ENCODE measurements at regions not wholly inside any gene's neighbourhood (a gene's known extent, or its start where the extent isn't known, plus 50 kb on each side); places are given as distances from the start of the nearest gene placed in this dataset.

GRCh38 chr3:923161-923910 lies 169.5 kb upstream of the CNTN6 start:
- Histone ChIP-seq H3K27me3 (ENCODE audit: control insufficient read depth in 1 of 2, insufficient read depth in 2 of 2, low read length in 2 of 2) (no peaks in the 10 kb centered on the region), H3K27ac (ENCODE audit: low read depth in 2 of 2, low read length in 1 of 2) (no peak overlapping the region), H3K9me3 (ENCODE audit: control insufficient read depth in 2 of 2, insufficient read depth in 1 of 2, low read depth in 1 of 2, low read length in 1 of 2) (no peaks in the 10 kb centered on the region), H3K4me3 (ENCODE audit: low read depth in 1 of 2, low read length in 2 of 2) (no peak overlapping the region), H3K4me1 (ENCODE audit: control insufficient read depth in 2 of 2, insufficient read depth in 2 of 2, low read length in 1 of 2) (no peaks in the 10 kb centered on the region), H3K36me3 (ENCODE audit: control insufficient read depth in 2 of 2, insufficient read depth in 2 of 2, low read length in 1 of 2) (no peaks in the 10 kb centered on the region)
- 85 to 86% methylated on average over 4 of the region's 4 CpGs for WGBS, 2 donors

GRCh38 chr3:930866-931265 lies 162.0 kb upstream of the CNTN6 start:
- Histone ChIP-seq H3K4me1 (ENCODE audit: control insufficient read depth in 2 of 2, insufficient read depth in 2 of 2, low read length in 1 of 2) (no peaks in the 10 kb centered on the region), H3K27me3 (ENCODE audit: control insufficient read depth in 1 of 2, insufficient read depth in 2 of 2, low read length in 2 of 2) (no peaks in the 10 kb centered on the region), H3K36me3 (ENCODE audit: control insufficient read depth in 2 of 2, insufficient read depth in 2 of 2, low read length in 1 of 2) (no peaks in the 10 kb centered on the region), H3K27ac (ENCODE audit: low read depth in 2 of 2, low read length in 1 of 2) (no peak overlapping the region), H3K9me3 (ENCODE audit: control insufficient read depth in 2 of 2, insufficient read depth in 1 of 2, low read depth in 1 of 2, low read length in 1 of 2) (no peaks in the 10 kb centered on the region), H3K4me3 (ENCODE audit: low read depth in 1 of 2, low read length in 2 of 2) (no peak overlapping the region)
- WGBS, 2 donors = 66 to 73% methylated on average over 1 of the region's 1 CpG

DNA sequence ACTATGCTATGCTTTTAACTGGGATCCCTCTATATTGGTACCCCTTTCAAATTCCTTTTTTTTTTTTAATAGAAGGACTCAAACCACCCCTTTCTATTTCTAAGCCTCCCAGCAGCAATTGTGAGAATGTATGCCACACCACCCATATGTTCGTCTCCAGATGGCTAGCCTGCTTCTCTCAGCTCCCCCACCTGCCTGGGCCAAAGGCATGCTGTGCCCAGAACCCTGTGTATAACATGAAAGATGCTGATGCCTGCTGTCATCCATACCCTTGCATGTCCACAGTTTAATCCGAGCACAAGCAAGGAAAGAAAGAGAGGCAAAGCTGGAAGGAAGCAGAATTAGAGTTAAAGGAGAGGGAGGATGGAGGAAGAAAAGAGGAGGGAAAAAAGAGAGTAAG lies 159.5 kb upstream of the CNTN6 start:
- 69 to 73% methylated on average over 2 of the region's 2 CpGs for WGBS, 2 donors
- H3K9me3 ChIP-seq (ENCODE audit: control insufficient read depth in 2 of 2, insufficient read depth in 1 of 2, low read depth in 1 of 2, low read length in 1 of 2) = peaks cover 0 to 5% of the 10 kb centered on the region in 2 donors
- H3K36me3 ChIP-seq (ENCODE audit: control insufficient read depth in 2 of 2, insufficient read depth in 2 of 2, low read length in 1 of 2) = no peaks in the 10 kb centered on the region
- H3K4me1 ChIP-seq (ENCODE audit: control insufficient read depth in 2 of 2, insufficient read depth in 2 of 2, low read length in 1 of 2) = no peaks in the 10 kb centered on the region
- no peak overlapping the region for H3K4me3 ChIP-seq (ENCODE audit: low read depth in 1 of 2, low read length in 2 of 2)
- no peaks in the 10 kb centered on the region for H3K27me3 ChIP-seq (ENCODE audit: control insufficient read depth in 1 of 2, insufficient read depth in 2 of 2, low read length in 2 of 2)
- H3K27ac ChIP-seq (ENCODE audit: low read depth in 2 of 2, low read length in 1 of 2) = no peak overlapping the region

GRCh38 chr3:944786-945185 lies 148.0 kb upstream of the CNTN6 start:
- no peaks in the 10 kb centered on the region for H3K9me3 ChIP-seq (ENCODE audit: control insufficient read depth in 2 of 2, insufficient read depth in 1 of 2, low read depth in 1 of 2, low read length in 1 of 2)
- H3K27ac ChIP-seq (ENCODE audit: low read depth in 2 of 2, low read length in 1 of 2) = no peak overlapping the region
- H3K27me3 ChIP-seq (ENCODE audit: control insufficient read depth in 1 of 2, insufficient read depth in 2 of 2, low read length in 2 of 2) = no peaks in the 10 kb centered on the region
- WGBS, 2 donors = 67 to 78% methylated on average over 1 of the region's 1 CpG
- H3K4me1 ChIP-seq (ENCODE audit: control insufficient read depth in 2 of 2, insufficient read depth in 2 of 2, low read length in 1 of 2) = no peaks in the 10 kb centered on the region
- no peaks in the 10 kb centered on the region for H3K36me3 ChIP-seq (ENCODE audit: control insufficient read depth in 2 of 2, insufficient read depth in 2 of 2, low read length in 1 of 2)
- no peak overlapping the region for H3K4me3 ChIP-seq (ENCODE audit: low read depth in 1 of 2, low read length in 2 of 2)

DNA sequence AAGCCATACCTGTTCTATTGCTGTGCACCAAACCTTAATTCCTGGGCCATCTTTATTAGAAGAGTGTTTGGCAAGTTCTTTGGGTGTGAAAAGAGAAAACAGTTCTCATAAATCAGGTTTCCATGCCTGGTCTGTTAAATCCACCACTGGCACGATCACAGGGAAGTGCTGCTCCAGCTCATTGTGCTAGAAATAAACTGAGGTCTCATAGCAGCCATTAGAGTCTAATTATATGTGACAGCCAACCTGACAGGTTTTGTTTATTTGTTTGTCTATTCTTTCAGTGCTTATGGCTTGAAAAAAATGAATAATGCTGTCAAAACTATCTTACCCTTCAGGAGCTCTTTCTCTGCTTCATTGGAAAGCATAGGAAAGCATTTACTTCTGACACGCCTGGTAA lies 147.1 kb upstream of the CNTN6 start:
- WGBS, 2 donors = 59 to 61% methylated on average over 2 of the region's 2 CpGs
- H3K27ac ChIP-seq (ENCODE audit: low read depth in 2 of 2, low read length in 1 of 2) = no peak overlapping the region
- no peaks in the 10 kb centered on the region for H3K36me3 ChIP-seq (ENCODE audit: control insufficient read depth in 2 of 2, insufficient read depth in 2 of 2, low read length in 1 of 2)
- H3K27me3 ChIP-seq (ENCODE audit: control insufficient read depth in 1 of 2, insufficient read depth in 2 of 2, low read length in 2 of 2) = no peaks in the 10 kb centered on the region
- H3K4me1 ChIP-seq (ENCODE audit: control insufficient read depth in 2 of 2, insufficient read depth in 2 of 2, low read length in 1 of 2) = no peaks in the 10 kb centered on the region
- no peaks in the 10 kb centered on the region for H3K9me3 ChIP-seq (ENCODE audit: control insufficient read depth in 2 of 2, insufficient read depth in 1 of 2, low read depth in 1 of 2, low read length in 1 of 2)
- H3K4me3 ChIP-seq (ENCODE audit: low read depth in 1 of 2, low read length in 2 of 2) = no peak overlapping the region

DNA sequence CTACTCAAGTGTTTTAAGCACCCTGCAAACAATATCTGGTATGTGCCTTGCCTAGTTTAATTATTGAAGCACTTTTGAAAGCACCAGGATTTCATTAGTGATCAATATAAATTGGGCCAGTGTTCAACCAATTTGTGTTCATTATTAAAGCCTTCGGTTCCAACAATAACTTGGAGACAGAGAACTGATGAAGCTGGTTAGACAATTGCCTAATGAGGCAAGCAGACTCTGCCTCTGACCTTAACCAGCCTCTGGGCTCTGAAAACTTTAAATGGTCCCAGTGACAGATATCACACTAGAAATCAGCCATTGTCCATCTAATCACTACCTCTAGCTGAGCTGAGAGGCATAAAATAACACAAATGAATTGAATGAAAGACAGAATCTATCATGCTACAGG lies 139.9 kb upstream of the CNTN6 start:
- H3K4me1 ChIP-seq (ENCODE audit: control insufficient read depth in 2 of 2, insufficient read depth in 2 of 2, low read length in 1 of 2) = no peaks in the 10 kb centered on the region
- H3K9me3 ChIP-seq (ENCODE audit: control insufficient read depth in 2 of 2, insufficient read depth in 1 of 2, low read depth in 1 of 2, low read length in 1 of 2) = peaks cover 0 to 1% of the 10 kb centered on the region in 2 donors
- WGBS, 2 donors = 77 to 84% methylated on average over 1 of the region's 1 CpG
- H3K27ac ChIP-seq (ENCODE audit: low read depth in 2 of 2, low read length in 1 of 2) = no peak overlapping the region
- no peak overlapping the region for H3K4me3 ChIP-seq (ENCODE audit: low read depth in 1 of 2, low read length in 2 of 2)
- no peaks in the 10 kb centered on the region for H3K36me3 ChIP-seq (ENCODE audit: control insufficient read depth in 2 of 2, insufficient read depth in 2 of 2, low read length in 1 of 2)
- no peaks in the 10 kb centered on the region for H3K27me3 ChIP-seq (ENCODE audit: control insufficient read depth in 1 of 2, insufficient read depth in 2 of 2, low read length in 2 of 2)

DNA sequence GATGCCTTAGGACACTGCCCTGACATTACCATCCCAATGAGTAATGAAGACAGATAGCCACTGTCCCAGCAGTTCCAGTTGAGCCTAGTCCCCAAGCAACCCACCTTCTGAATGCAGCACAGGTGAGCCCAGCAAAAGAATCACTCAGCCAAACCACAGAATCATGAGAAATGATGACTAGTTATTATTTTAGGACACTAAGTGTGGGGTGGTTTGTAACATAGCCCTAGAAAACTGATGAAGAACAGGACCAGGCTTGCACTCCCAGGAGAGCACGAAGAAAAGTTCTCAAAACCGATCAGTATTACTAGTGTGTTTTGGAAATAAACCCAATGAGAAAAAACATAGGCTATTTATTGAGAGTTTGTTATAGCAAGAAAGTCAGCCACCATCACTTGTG lies 129.6 kb upstream of the CNTN6 start:
- 82 to 88% methylated on average over 2 of the region's 2 CpGs for WGBS, 2 donors
- H3K27ac ChIP-seq (ENCODE audit: low read depth in 2 of 2, low read length in 1 of 2) = no peak overlapping the region

GRCh38 chr3:963755-964154 lies 129.1 kb upstream of the CNTN6 start:
- 79 to 84% methylated on average over 3 of the region's 3 CpGs for WGBS, 2 donors
- no peak overlapping the region for H3K4me3 ChIP-seq (ENCODE audit: low read depth in 1 of 2, low read length in 2 of 2)
- no peaks in the 10 kb centered on the region for H3K9me3 ChIP-seq (ENCODE audit: control insufficient read depth in 2 of 2, insufficient read depth in 1 of 2, low read depth in 1 of 2, low read length in 1 of 2)
- H3K36me3 ChIP-seq (ENCODE audit: control insufficient read depth in 2 of 2, insufficient read depth in 2 of 2, low read length in 1 of 2) = no peaks in the 10 kb centered on the region
- H3K4me1 ChIP-seq (ENCODE audit: control insufficient read depth in 2 of 2, insufficient read depth in 2 of 2, low read length in 1 of 2) = no peaks in the 10 kb centered on the region
- no peaks in the 10 kb centered on the region for H3K27me3 ChIP-seq (ENCODE audit: control insufficient read depth in 1 of 2, insufficient read depth in 2 of 2, low read length in 2 of 2)
- no peak overlapping the region for H3K27ac ChIP-seq (ENCODE audit: low read depth in 2 of 2, low read length in 1 of 2)

More for the DNA sequence above, 129.6 kb upstream of the CNTN6 start:
- no peaks in the 10 kb centered on the region for H3K36me3 ChIP-seq (ENCODE audit: control insufficient read depth in 2 of 2, insufficient read depth in 2 of 2, low read length in 1 of 2)
- no peak overlapping the region for H3K4me3 ChIP-seq (ENCODE audit: low read depth in 1 of 2, low read length in 2 of 2)
- no peaks in the 10 kb centered on the region for H3K9me3 ChIP-seq (ENCODE audit: control insufficient read depth in 2 of 2, insufficient read depth in 1 of 2, low read depth in 1 of 2, low read length in 1 of 2)
- no peaks in the 10 kb centered on the region for H3K4me1 ChIP-seq (ENCODE audit: control insufficient read depth in 2 of 2, insufficient read depth in 2 of 2, low read length in 1 of 2)
- no peaks in the 10 kb centered on the region for H3K27me3 ChIP-seq (ENCODE audit: control insufficient read depth in 1 of 2, insufficient read depth in 2 of 2, low read length in 2 of 2)

- Histone ChIP-seq H3K4me1 (ENCODE audit: control insufficient read depth in 2 of 2, insufficient read depth in 2 of 2, low read length in 1 of 2) (no peaks in the 10 kb centered on the region), H3K36me3 (ENCODE audit: control insufficient read depth in 2 of 2, insufficient read depth in 2 of 2, low read length in 1 of 2) (no peaks in the 10 kb centered on the region), H3K9me3 (ENCODE audit: control insufficient read depth in 2 of 2, insufficient read depth in 1 of 2, low read depth in 1 of 2, low read length in 1 of 2) (no peaks in the 10 kb centered on the region), H3K27ac (ENCODE audit: low read depth in 2 of 2, low read length in 1 of 2) (no peak overlapping the region), H3K4me3 (ENCODE audit: low read depth in 1 of 2, low read length in 2 of 2) (no peak overlapping the region), H3K27me3 (ENCODE audit: control insufficient read depth in 1 of 2, insufficient read depth in 2 of 2, low read length in 2 of 2) (no peaks in the 10 kb centered on the region)
- WGBS, 2 donors = 49 to 54% methylated on average over 3 of the region's 3 CpGs
Measured at GRCh38 chr3:965826-966225, 127.0 kb upstream of the CNTN6 start.

- Histone ChIP-seq H3K9me3 (ENCODE audit: control insufficient read depth in 2 of 2, insufficient read depth in 1 of 2, low read depth in 1 of 2, low read length in 1 of 2) (no peaks in the 10 kb centered on the region), H3K36me3 (ENCODE audit: control insufficient read depth in 2 of 2, insufficient read depth in 2 of 2, low read length in 1 of 2) (no peaks in the 10 kb centered on the region), H3K27ac (ENCODE audit: low read depth in 2 of 2, low read length in 1 of 2) (no peak overlapping the region), H3K4me1 (ENCODE audit: control insufficient read depth in 2 of 2, insufficient read depth in 2 of 2, low read length in 1 of 2) (no peaks in the 10 kb centered on the region), H3K27me3 (ENCODE audit: control insufficient read depth in 1 of 2, insufficient read depth in 2 of 2, low read length in 2 of 2) (no peaks in the 10 kb centered on the region), H3K4me3 (ENCODE audit: low read depth in 1 of 2, low read length in 2 of 2) (no peak overlapping the region)
- WGBS, 2 donors = 73 to 76% methylated on average over 10 of the region's 10 CpGs
Measured at GRCh38 chr3:966341-966740, 126.5 kb upstream of the CNTN6 start.

All from esophagus (tissue), 2 donors.